ENCODE measurements at regions not wholly inside any gene's neighbourhood (a gene's known extent, or its start where the extent isn't known, plus 50 kb on each side); places are given as distances from the start of the nearest gene placed in this dataset.
"Not testable (repeated sequence)": the region's sequence is repeated elsewhere in the genome, so short reads cannot be mapped to it uniquely, and the experiment has no call there.

DNA sequence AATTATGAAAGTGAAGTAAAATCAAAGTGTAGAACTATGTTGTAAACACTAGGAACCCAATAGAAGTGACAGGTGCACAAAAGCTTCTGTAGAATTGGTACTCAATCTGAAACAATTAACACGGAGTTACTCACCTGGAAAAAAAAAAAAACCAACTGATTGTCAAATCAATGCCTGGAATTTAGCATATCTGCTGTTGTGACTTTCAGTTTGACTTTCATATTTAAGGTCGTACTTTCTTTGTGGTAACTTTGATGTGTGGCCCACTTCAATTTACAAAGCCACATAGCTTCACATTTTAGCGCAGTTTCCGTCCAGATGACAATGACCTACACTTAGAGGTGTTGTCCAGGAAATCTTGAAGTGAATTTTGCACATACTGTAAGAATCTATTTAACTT, 1124.9 kb downstream of the STIM2 start:
- Histone ChIP-seq H3K36me3 (no peaks in the 10 kb centered on the region), H4K20me1 (no peaks in the 10 kb centered on the region), H3K27ac (no peak overlapping the region), H3K4me3 (no peak overlapping the region), H3K27me3 (no peaks in the 10 kb centered on the region), H3K4me2 (no peak overlapping the region), H3K9me3 (replicated peaks in 1 of 11) (no peaks in the 10 kb centered on the region), H3K4me1 (no peaks in the 10 kb centered on the region), H3K9ac (no peak overlapping the region)
- TF ChIP-seq Cebpa-rat (IDR thresholded peaks at IDR 0.05): no peak

DNA sequence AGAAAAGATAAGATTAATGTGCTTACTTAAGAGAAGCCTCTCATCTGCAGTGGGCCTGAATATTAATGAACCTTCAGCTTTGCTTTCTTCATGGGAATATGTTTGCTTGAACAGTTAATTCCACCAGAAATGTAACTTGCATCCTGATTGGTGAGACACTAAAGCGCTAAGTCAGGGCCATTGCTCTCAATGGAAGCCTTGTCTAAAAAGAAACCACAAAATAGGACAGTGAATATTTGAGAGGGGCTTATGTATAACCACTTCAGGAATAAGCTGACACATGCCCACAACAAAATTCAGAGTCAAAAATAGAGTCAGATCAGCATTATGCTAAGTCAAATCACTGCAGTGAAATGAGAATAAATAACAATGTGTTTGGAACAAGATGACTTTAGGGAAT, 1125.8 kb downstream of the STIM2 start:
- Histone ChIP-seq H3K9me3 (replicated peaks in 1 of 11) (no peaks in the 10 kb centered on the region), H3K27ac (no peak overlapping the region), H4K20me1 (no peaks in the 10 kb centered on the region), H3K27me3 (no peaks in the 10 kb centered on the region), H3K36me3 (no peaks in the 10 kb centered on the region), H3K4me1 (no peaks in the 10 kb centered on the region), H3K4me2 (no peak overlapping the region), H3K9ac (no peak overlapping the region), H3K4me3 (no peak overlapping the region)
- no peak for TF ChIP-seq Cebpa-rat (IDR thresholded peaks at IDR 0.05)

DNA sequence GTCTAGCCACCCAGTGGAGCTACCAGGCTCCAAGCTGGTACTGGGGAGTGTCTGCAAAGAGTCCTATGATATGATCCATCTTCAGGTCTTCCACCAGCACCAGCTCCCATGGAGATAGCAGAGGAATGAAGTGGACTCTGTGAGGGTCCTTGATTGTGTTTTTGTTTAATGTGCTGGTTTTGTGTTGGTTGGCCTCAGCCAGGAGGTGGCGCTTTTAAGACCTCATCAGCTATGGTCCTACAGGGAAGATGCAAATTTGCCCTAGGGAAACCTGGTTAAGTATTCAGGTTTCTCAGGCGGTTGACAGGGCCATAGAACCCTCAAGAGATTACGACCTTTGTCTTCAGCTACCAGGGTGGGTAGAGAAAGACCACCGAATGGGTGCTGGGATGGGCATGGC, 1141.1 kb downstream of the STIM2 start:
- no peaks in the 10 kb centered on the region for H3K36me3 ChIP-seq
- H3K4me2 ChIP-seq: no peak overlapping the region
- no peak for TF ChIP-seq Cebpa-rat (IDR thresholded peaks at IDR 0.05)
- H3K9ac ChIP-seq: no peak overlapping the region
- no peak overlapping the region for H3K27ac ChIP-seq
- no peaks in the 10 kb centered on the region for H4K20me1 ChIP-seq
- H3K9me3 ChIP-seq (replicated peaks in 1 of 11): no peaks in the 10 kb centered on the region
- no peaks in the 10 kb centered on the region for H3K4me1 ChIP-seq
- no peak overlapping the region for H3K4me3 ChIP-seq
- H3K27me3 ChIP-seq: no peaks in the 10 kb centered on the region

DNA sequence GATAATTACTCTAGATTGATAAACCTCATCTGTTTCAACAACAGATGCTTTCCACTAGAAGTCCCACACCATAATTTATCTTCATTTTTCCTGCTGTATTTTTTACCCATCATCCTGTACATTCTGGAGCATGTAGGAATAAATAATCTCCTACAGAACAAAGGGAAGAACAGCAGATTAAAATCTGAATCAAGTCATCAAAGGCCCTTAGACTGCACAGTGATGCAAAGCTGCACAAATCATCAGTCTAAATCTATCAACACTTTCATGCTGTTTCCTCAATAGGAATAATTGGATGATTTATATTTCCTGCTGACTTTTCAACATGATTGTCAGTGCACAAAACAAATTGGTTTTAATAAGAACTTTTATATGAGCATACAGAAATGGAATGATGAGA, 1143.9 kb downstream of the STIM2 start:
- H3K4me2 ChIP-seq: no peak overlapping the region
- H3K27me3 ChIP-seq: no peaks in the 10 kb centered on the region
- no peaks in the 10 kb centered on the region for H3K36me3 ChIP-seq
- H3K4me3 ChIP-seq: no peak overlapping the region
- H4K20me1 ChIP-seq: no peaks in the 10 kb centered on the region
- H3K4me1 ChIP-seq: no peaks in the 10 kb centered on the region
- H3K9ac ChIP-seq: no peak overlapping the region
- no peaks in the 10 kb centered on the region for H3K9me3 ChIP-seq (replicated peaks in 1 of 11)
- no peak for TF ChIP-seq Cebpa-rat (IDR thresholded peaks at IDR 0.05)
- no peak overlapping the region for H3K27ac ChIP-seq

DNA sequence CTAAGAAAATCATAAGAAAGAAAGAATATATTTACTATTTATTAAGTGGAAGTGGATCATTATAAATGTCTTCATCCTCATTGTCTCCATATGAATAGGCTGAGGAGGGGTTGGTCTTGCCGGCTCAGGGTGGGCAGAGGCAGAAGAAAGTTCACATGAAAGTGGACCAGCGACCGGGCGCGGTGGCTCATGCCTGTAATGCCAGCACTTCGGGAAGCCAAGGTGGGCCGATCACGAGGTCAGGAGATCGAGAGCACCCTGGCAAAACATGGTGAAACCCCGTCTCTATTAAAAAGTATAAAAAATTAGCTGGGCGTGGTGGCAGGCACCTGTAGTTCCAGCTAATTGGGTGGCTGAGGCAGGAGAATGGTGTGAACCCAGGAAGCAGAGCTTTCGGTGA, 1145.4 kb downstream of the STIM2 start:
- Histone ChIP-seq H3K4me3 (no peak overlapping the region), H3K27ac (no peak overlapping the region), H3K4me1 (no peaks in the 10 kb centered on the region), H3K27me3 (no peaks in the 10 kb centered on the region), H3K36me3 (no peaks in the 10 kb centered on the region), H3K9me3 (replicated peaks in 1 of 11) (no peaks in the 10 kb centered on the region), H3K9ac (no peak overlapping the region), H3K4me2 (no peak overlapping the region), H4K20me1 (no peaks in the 10 kb centered on the region)
- no peak for TF ChIP-seq Cebpa-rat (IDR thresholded peaks at IDR 0.05)

DNA sequence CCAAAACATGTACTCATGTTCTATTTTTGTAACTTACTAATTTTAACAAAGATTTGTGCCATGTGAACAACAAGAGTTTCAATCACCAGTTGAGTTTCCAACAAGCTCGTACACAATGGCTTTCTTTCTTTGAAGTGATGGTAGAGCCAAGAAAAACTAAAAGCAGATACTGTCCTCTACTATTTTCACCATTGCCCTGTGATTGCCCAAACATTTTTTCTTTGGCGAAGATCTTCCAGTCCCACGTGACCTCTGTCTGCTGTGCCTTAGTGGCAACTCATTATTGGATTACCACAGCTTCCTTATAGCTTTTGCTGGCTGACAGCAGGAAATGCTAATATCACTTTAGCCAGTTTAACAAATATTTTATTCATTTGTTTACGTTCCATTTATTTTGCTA, 1147.1 kb downstream of the STIM2 start:
- Histone ChIP-seq H3K27ac (no peak overlapping the region), H3K4me3 (no peak overlapping the region), H3K9ac (no peak overlapping the region), H4K20me1 (no peaks in the 10 kb centered on the region), H3K36me3 (no peaks in the 10 kb centered on the region), H3K4me2 (no peak overlapping the region), H3K27me3 (no peaks in the 10 kb centered on the region), H3K4me1 (no peaks in the 10 kb centered on the region), H3K9me3 (replicated peaks in 1 of 11) (peaks cover 0 to 5% (median 0%) of the 10 kb centered on the region in 11 experiments; a peak in 3 of 22 replicates)
- no peak for TF ChIP-seq Cebpa-rat (IDR thresholded peaks at IDR 0.05)

DNA sequence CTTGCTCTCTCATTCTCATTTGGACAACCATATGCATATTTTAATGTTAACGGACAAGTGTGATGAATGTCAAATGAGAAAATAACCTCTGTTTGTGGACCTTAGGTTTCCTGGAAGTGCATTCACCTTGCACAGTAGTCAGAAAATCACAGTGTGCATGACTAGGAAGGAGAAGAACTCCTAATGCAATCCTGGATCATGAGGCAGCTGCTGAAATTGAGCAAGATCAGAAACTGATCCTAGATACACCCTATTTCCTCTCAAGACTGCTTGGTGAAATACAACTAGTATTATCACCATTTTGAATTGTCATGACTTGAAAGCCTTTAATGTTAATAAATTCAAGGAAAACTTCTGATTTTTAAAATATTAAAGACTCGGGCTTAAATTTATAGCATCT, 1148.9 kb downstream of the STIM2 start:
- H3K4me2 ChIP-seq: no peak overlapping the region
- no peaks in the 10 kb centered on the region for H3K4me1 ChIP-seq
- no peaks in the 10 kb centered on the region for H4K20me1 ChIP-seq
- H3K9me3 ChIP-seq (replicated peaks in 1 of 11): peaks cover 12 to 23% (median 16%) of the 10 kb centered on the region in 11 experiments
- H3K9ac ChIP-seq: no peak overlapping the region
- H3K27ac ChIP-seq: no peak overlapping the region
- no peak for TF ChIP-seq Cebpa-rat (IDR thresholded peaks at IDR 0.05)
- no peaks in the 10 kb centered on the region for H3K27me3 ChIP-seq
- H3K4me3 ChIP-seq: no peak overlapping the region
- no peaks in the 10 kb centered on the region for H3K36me3 ChIP-seq

DNA sequence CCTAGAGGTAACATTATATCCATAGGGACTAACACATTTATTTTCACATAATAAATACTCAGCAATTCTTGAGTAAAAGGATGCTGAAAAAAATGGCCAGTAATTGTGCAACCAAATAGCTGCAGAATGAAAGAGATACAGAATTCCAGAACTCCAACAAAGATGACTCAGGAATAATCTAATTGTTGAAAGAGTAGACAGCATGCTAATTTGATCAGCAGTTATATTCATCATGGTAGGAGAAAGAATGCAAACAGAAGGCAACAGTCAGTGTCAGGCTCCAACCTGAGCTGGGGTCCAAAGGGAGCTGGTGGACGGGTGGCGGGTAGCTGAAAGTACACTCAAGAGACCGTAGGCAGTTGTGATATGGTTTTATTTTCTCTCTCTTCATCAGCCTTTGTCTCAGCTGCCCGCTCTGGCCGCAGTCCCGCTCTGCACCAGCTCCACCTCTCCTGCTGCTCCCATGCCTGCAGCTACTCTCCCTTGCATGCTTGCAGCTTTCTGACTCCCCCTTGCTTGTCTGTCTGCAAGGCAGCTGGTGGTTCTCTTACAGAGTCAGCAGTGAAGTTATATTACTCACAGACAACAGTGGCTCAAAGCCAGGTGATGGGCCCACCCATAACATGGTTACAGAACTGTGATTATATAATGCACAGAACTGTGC, 1150.1 kb downstream of the STIM2 start:
- Histone ChIP-seq H4K20me1 (no peaks in the 10 kb centered on the region), H3K36me3 (no peaks in the 10 kb centered on the region), H3K9me3 (replicated peaks in 1 of 11) (peaks cover 19 to 33% (median 24%) of the 10 kb centered on the region in 11 experiments), H3K27me3 (no peaks in the 10 kb centered on the region), H3K27ac (no peak overlapping the region), H3K9ac (no peak overlapping the region), H3K4me2 (no peak overlapping the region), H3K4me3 (no peak overlapping the region), H3K4me1 (no peaks in the 10 kb centered on the region)
- TF ChIP-seq Cebpa-rat (IDR thresholded peaks at IDR 0.05): no peak

DNA sequence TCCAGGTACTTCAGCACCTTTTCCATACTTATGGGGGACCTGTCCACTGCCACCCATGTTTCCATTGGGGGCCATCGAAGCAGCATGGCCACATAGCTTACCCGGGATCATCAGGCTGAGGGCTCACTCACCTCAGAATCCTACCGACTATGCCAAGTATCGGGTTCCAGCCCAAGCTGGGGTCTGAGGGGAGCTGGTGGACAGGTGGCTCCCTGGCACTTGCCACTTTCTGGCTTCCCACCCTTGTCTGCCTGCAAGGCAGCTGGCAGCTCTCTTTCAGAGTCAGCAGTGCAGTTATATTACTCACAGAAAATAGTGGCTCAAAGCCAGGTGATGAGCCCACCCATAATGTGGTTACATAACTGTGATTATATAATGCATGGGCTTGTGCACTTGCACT, 1153.8 kb downstream of the STIM2 start:
- H3K9ac ChIP-seq: no peak overlapping the region
- H3K4me3 ChIP-seq: no peak overlapping the region
- no peak for TF ChIP-seq Cebpa-rat (IDR thresholded peaks at IDR 0.05)
- H3K4me2 ChIP-seq: no peak overlapping the region
- no peaks in the 10 kb centered on the region for H3K4me1 ChIP-seq
- H3K9me3 ChIP-seq (replicated peaks in 1 of 11): peaks cover 19 to 33% (median 24%) of the 10 kb centered on the region in 11 experiments
- no peaks in the 10 kb centered on the region for H3K36me3 ChIP-seq
- no peak overlapping the region for H3K27ac ChIP-seq
- no peaks in the 10 kb centered on the region for H3K27me3 ChIP-seq
- no peaks in the 10 kb centered on the region for H4K20me1 ChIP-seq

DNA sequence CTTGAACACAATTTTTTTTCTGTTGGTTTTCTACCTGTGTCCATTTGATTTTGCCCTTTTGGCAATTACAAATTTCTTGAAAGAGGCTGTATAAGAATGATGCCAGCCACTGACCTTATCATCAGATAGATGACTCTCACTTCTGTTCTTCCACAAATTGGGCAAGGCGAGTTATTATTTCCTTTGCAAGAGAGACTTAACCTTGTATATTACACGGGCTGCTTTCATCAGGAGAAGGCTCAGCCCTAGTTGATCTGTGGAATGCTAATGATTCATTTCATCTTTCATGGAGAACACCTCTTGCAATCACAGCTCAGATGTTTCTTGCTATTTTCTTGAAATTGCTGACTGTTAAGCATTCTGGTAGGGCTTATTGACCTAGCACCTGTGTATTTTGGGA, 1155.4 kb downstream of the STIM2 start:
- Histone ChIP-seq H3K27ac (no peak overlapping the region), H3K9me3 (replicated peaks in 1 of 11) (peaks cover 19 to 33% (median 24%) of the 10 kb centered on the region in 11 experiments), H3K9ac (no peak overlapping the region), H3K36me3 (no peaks in the 10 kb centered on the region), H3K4me1 (no peaks in the 10 kb centered on the region), H3K4me2 (no peak overlapping the region), H4K20me1 (no peaks in the 10 kb centered on the region), H3K27me3 (no peaks in the 10 kb centered on the region), H3K4me3 (no peak overlapping the region)
- TF ChIP-seq Cebpa-rat (IDR thresholded peaks at IDR 0.05): no peak

DNA sequence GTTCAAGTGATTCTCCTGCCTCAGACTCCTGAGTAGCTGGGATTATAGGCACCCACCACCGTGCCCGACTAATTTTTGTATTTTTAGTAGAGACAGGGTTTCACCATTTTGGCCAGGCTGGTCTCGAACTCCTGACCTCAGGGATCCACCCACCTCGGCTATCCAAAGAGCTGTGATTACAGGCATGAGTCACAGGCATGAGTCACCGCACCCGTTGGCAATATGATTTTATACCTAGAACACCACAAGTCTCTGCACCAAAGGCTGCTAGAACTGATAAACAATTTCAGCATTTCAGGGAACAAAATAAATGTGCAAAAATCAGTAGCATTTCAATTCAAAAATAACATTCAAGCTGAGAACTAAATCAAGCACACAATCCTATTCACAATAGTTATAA, 1177.6 kb downstream of the STIM2 start:
- H3K9me3 ChIP-seq (replicated peaks in 1 of 11); H4K20me1 ChIP-seq; H3K27ac ChIP-seq; H3K4me2 ChIP-seq; H3K4me3 ChIP-seq; H3K36me3 ChIP-seq; H3K9ac ChIP-seq; H3K4me1 ChIP-seq; H3K27me3 ChIP-seq: not testable (repeated sequence)

Data from BLaER1 treated with 17β-estradiol and CSF1 and Interleukin-3, amounts not matched to agents 10 nM and 100 nM (cell line).